ENCODE measurements at regions not wholly inside any gene's neighbourhood (a gene's known extent, or its start where the extent isn't known, plus 50 kb on each side); places are given as distances from the start of the nearest gene placed in this dataset.

DNA sequence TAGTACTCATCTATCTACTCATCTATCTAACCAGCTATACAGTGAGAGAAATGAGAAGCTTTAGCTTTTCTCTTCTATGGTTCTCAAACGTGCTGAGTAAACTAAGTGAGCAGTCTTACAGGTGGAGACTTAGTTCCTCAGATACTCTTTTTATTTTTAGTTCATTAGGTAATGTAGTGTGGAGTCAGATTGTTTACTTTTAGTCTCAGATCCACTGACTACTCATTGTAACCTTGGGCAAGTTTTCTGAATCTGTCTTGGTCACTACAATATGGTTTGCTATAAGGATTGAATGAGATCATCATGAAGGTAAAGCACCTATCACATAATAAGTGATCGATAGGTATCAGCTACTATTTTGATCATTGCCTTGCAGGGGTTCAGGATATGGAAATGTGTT is 160.1 kb downstream of the RAB38 start:
- Histone ChIP-seq H4K5ac (ENCODE audit: insufficient read length, low read depth, low read length) (no peak overlapping the region), H2BK20ac (ENCODE audit: low read depth, low read length, poor library complexity, severe bottlenecking) (no peak overlapping the region), H3K23ac (ENCODE audit: insufficient read length, low read depth, low read length) (no peak overlapping the region), H3K9me3 (ENCODE audit: control insufficient read depth, low read depth, low read length) (no peaks in the 10 kb centered on the region), H4K8ac (replicated peaks; ENCODE audit: insufficient read length, low read depth, low read length) (no peak overlapping the region), H3K9ac (ENCODE audit: extremely low read depth, insufficient read length, low read length) (no peak overlapping the region), H3K4me2 (ENCODE audit: insufficient read depth, insufficient read length, low read length) (no peak overlapping the region), H2BK5ac (ENCODE audit: insufficient read length, low read length) (no peak overlapping the region), H4K20me1 (ENCODE audit: control insufficient read depth, insufficient read depth, insufficient read length) (no peaks in the 10 kb centered on the region), H3K4me1 (ENCODE audit: insufficient read depth, low read length) (no peaks in the 10 kb centered on the region), H3K27me3 (ENCODE audit: insufficient read depth, low read length) (no peaks in the 10 kb centered on the region), H2BK12ac (ENCODE audit: insufficient read length, low read depth, low read length) (no peak overlapping the region), H2AFZ (ENCODE audit: low read length) (no peak overlapping the region), H3T11ph (ENCODE audit: low read length) (no peak overlapping the region), H3K14ac (ENCODE audit: insufficient read depth, low read length) (no peak overlapping the region), H3K27ac (ENCODE audit: insufficient read length, low read depth, low read length) (no peak overlapping the region), H2BK15ac (ENCODE audit: low read depth, low read length) (no peak overlapping the region), H3K4ac (ENCODE audit: low read depth, low read length) (no peak overlapping the region), H3K23me2 (ENCODE audit: insufficient read length, low read depth, low read length, poor library complexity, severe bottlenecking) (no peaks in the 10 kb centered on the region), H3K56ac (ENCODE audit: insufficient read length, low read depth, low read length) (no peak overlapping the region), H3K79me1 (ENCODE audit: insufficient read depth, low read depth, low read length, poor library complexity, severe bottlenecking) (no peaks in the 10 kb centered on the region), H3K18ac (ENCODE audit: insufficient read length, low read depth, low read length) (no peak overlapping the region), H4K91ac (ENCODE audit: insufficient read length, low read depth, low read length) (no peak overlapping the region), H3K79me2 (ENCODE audit: insufficient read depth, low read length) (no peaks in the 10 kb centered on the region), H2BK120ac (ENCODE audit: low read depth, low read length, poor library complexity, severe bottlenecking) (no peak overlapping the region), H2AK5ac (ENCODE audit: insufficient read length, low read length) (no peak overlapping the region)
- Mint-ChIP-seq H3K4me1 (peaks cover 4 to 14% of the 10 kb centered on the region in 2 experiments), H3K9me3 (no peaks in the 10 kb centered on the region), H3K36me3 (ENCODE audit: insufficient read depth in 1 of 3, low read depth in 3 of 3) (no peaks in the 10 kb centered on the region), H3K27ac (no peak overlapping the region), H3K27me3 (ENCODE audit: low read depth) (no peaks in the 10 kb centered on the region), H3K4me3 (no peak overlapping the region)
- TF ChIP-seq CTCF (conservative IDR thresholded peaks at IDR 0.05), result no peak
- no peak for DNase-seq
- no CpG with 5 or more reads among the region's 2 CpGs for WGBS (ENCODE audit: extremely low coverage, insufficient read length, low lambda C conversion rate)

All from H9 (cell line).